T-cell (primary cell): ENCODE measurements at regions not wholly inside any gene's neighbourhood (a gene's known extent, or its start where the extent isn't known, plus 50 kb on each side); places are given as distances from the start of the nearest gene placed in this dataset.

Source experiments
- ATAC-seq, 4 experiments: fragments of 200-7000 bp in 3 of 4; fragments of 150-1000 bp in 1 of 4; cut with Tn5 transposase; replicated peaks in 1 of 4; 1 replicate in 3 of 4; 2 replicates in 1 of 4; pipeline ENCODE4 v1.10.0; 2021; ENCODE audit warnings: moderate library complexity in 3 of 4, mild to moderate bottlenecking in 2 of 4, moderate number of reproducible peaks in 1 of 4
- CTCF ChIA-PET, 2 donors: fragments of 300-600 bp; sonication (Branson Sonifier 250); formaldehyde crosslinking; loops; one replicate each; lab custom pipeline; 2022; ENCODE audit warnings: antibody characterized with exemption in 2 of 2; lab: Charles Lee
- POLR2A ChIA-PET, 2 donors: fragments of 300-600 bp; sonication (Branson Sonifier 250); formaldehyde crosslinking; loops; one replicate each; lab custom pipeline; 2022; ENCODE audit warnings: antibody characterized with exemption in 2 of 2; lab: Charles Lee
- DNase-seq, 35 experiments: peaks; one replicate each; pipeline versions ENCODE4 v3.0.0 to v3.0.0-alpha.2; 2013 to 2023
- H3K27ac ChIP-seq: one replicate; pipeline ENCODE4 v1.5.1; 2013; ENCODE audit warnings: low read length
- H3K27me3 ChIP-seq, 2 experiments: replicated peaks in 1 of 2; 1 replicate in 1 of 2; 2 replicates in 1 of 2; pipeline versions ENCODE4 v1.6.1 to v1.7.0; 2013; ENCODE audit warnings: low read length in 1 of 2, mixed read lengths in 1 of 2; ENCODE audit not compliant: control insufficient read depth in 2 of 2, insufficient read depth in 2 of 2; ENCODE audit errors: extremely low read depth in 1 of 2
- H3K36me3 ChIP-seq, 2 donors: 1 replicate in 1 of 2; 2 replicates in 1 of 2; pipeline versions ENCODE4 v1.6.1 to v1.7.0; 2013; ENCODE audit warnings: low read length in 1 of 2; ENCODE audit not compliant: control insufficient read depth in 2 of 2, insufficient read depth in 1 of 2; ENCODE audit errors: extremely low read depth in 1 of 2
- H3K4me1 ChIP-seq, 2 experiments: 1 replicate in 1 of 2; 2 replicates in 1 of 2; pipeline versions ENCODE4 v1.6.1 to v1.7.0; 2013; ENCODE audit warnings: low read length in 2 of 2, mixed read lengths in 1 of 2; ENCODE audit not compliant: insufficient read depth in 2 of 2, control insufficient read depth in 1 of 2; ENCODE audit errors: extremely low read depth in 1 of 2
- H3K4me3 ChIP-seq, 2 donors: 1 replicate in 1 of 2; 2 replicates in 1 of 2; pipeline versions ENCODE4 v1.5.1 to v1.7.0; 2013; ENCODE audit warnings: mild to moderate bottlenecking in 2 of 2, low read length in 1 of 2, moderate library complexity in 1 of 2; ENCODE audit not compliant: control insufficient read depth in 1 of 2; ENCODE audit errors: extremely low read depth in 1 of 2
- H3K9me3 ChIP-seq: 2 replicates; pipeline ENCODE4 v1.7.0; 2013
- H3K27ac Mint-ChIP-seq, 2 donors: one replicate each; pipeline ENCODE4 v1.8.0; 2020 to 2021; ENCODE audit warnings: mild to moderate bottlenecking in 2 of 2, mixed read lengths in 2 of 2
- H3K27me3 Mint-ChIP-seq, 2 donors: one replicate each; pipeline ENCODE4 v1.8.0; 2021 to 2022; ENCODE audit warnings: mixed read lengths in 2 of 2
- H3K36me3 Mint-ChIP-seq: one replicate; pipeline ENCODE4 v1.8.0; 2021; ENCODE audit warnings: mixed read lengths
- H3K4me1 Mint-ChIP-seq, 3 donors: one replicate each; pipeline ENCODE4 v1.8.0; 2020 to 2022; ENCODE audit warnings: mixed read lengths in 3 of 3, mild to moderate bottlenecking in 1 of 3
- H3K4me3 Mint-ChIP-seq, 3 donors: one replicate each; pipeline ENCODE4 v1.8.0; 2020 to 2022; ENCODE audit warnings: mild to moderate bottlenecking in 3 of 3, mixed read lengths in 3 of 3, moderate library complexity in 3 of 3
- H3K9me3 Mint-ChIP-seq, 3 donors: one replicate each; pipeline ENCODE4 v1.8.0; 2020 to 2022; ENCODE audit warnings: mixed read lengths in 3 of 3
- WGBS: methylation state at CpG from one replicate; pipeline ENCODE4 v1.1.5; 2013; ENCODE audit warnings: missing lambda C conversion rate; ENCODE audit not compliant: insufficient coverage; 5-methylcytosine and 5-hydroxymethylcytosine counted together

GRCh38 chr4:53906606-53907190 lies 157.7 kb downstream of the CHIC2 start:
- Histone ChIP-seq H3K36me3 (no peaks in the 10 kb centered on the region), H3K9me3 (no peaks in the 10 kb centered on the region), H3K4me1 (peaks cover 0 to 4% of the 10 kb centered on the region in 2 experiments), H3K27me3 (peaks cover 3 to 13% of the 10 kb centered on the region in 2 experiments), H3K4me3 (no peak overlapping the region), H3K27ac (no peak overlapping the region)
- ChIA-PET POLR2A (no interaction called here), CTCF (no interaction called here)
- Mint-ChIP-seq H3K9me3 (no peaks in the 10 kb centered on the region), H3K27me3 (peaks cover 55 to 58% of the 10 kb centered on the region in 2 donors), H3K4me3 (peak overlapping the region in 1 of 3 donors; percentile 47), H3K27ac (no peak overlapping the region), H3K36me3 (no peaks in the 10 kb centered on the region), H3K4me1 (peaks cover 13 to 17% (median 16%) of the 10 kb centered on the region in 3 donors)
- ATAC-seq (no peak), DNase-seq (no peak)
- WGBS, result no CpG with 5 or more reads among the region's 6 CpGs

- no peak for ATAC-seq
- H3K27ac ChIP-seq, result no peak overlapping the region
- no peaks in the 10 kb centered on the region for H3K9me3 ChIP-seq
- POLR2A ChIA-PET, result no interaction called here
- DNase-seq, result peak in 1 of 35 experiments; percentile 2
- H3K36me3 Mint-ChIP-seq, result no peaks in the 10 kb centered on the region
- CTCF ChIA-PET, result no interaction called here
- no peak overlapping the region for H3K27ac Mint-ChIP-seq
- H3K4me1 Mint-ChIP-seq, result peaks cover 13 to 17% (median 16%) of the 10 kb centered on the region in 3 donors
- peaks cover 0 to 4% of the 10 kb centered on the region in 2 experiments for H3K4me1 ChIP-seq
- H3K27me3 ChIP-seq, result peaks cover 3 to 13% of the 10 kb centered on the region in 2 experiments
- 44% methylated on average over 7 of the region's 11 CpGs for WGBS
- no peaks in the 10 kb centered on the region for H3K9me3 Mint-ChIP-seq
- H3K4me3 Mint-ChIP-seq, result peak overlapping the region; percentile 43 to 60 (median 47)
- H3K27me3 Mint-ChIP-seq, result peaks cover 58 to 63% of the 10 kb centered on the region in 2 donors
- H3K36me3 ChIP-seq, result no peaks in the 10 kb centered on the region
- peak overlapping the region; percentile 26 to 39 for H3K4me3 ChIP-seq
Observed at GRCh38 chr4:53905941-53906377, 158.4 kb downstream of the CHIC2 start.

- ATAC-seq, result no peak
Observed at GRCh38 chr4:53905276-53905940, 159.0 kb downstream of the CHIC2 start.

GRCh38 chr4:53902786-53903185 lies 161.6 kb downstream of the CHIC2 start:
- Mint-ChIP-seq H3K27me3 (peaks cover 55 to 58% of the 10 kb centered on the region in 2 donors), H3K27ac (no peak overlapping the region), H3K36me3 (no peaks in the 10 kb centered on the region), H3K9me3 (no peaks in the 10 kb centered on the region), H3K4me3 (no peak overlapping the region), H3K4me1 (peaks cover 4 to 11% (median 9%) of the 10 kb centered on the region in 3 donors)
- CTCF ChIA-PET, result no interaction called here
- peaks cover 0 to 4% of the 10 kb centered on the region in 2 experiments for H3K4me1 ChIP-seq
- POLR2A ChIA-PET, result no interaction called here
- ATAC-seq, result no peak
- no peak overlapping the region for H3K4me3 ChIP-seq
- no peak for DNase-seq
- no peak overlapping the region for H3K27ac ChIP-seq
- no peaks in the 10 kb centered on the region for H3K36me3 ChIP-seq
- H3K9me3 ChIP-seq, result no peaks in the 10 kb centered on the region
- H3K27me3 ChIP-seq, result peaks cover 3 to 11% of the 10 kb centered on the region in 2 experiments
- WGBS, result no CpG with 5 or more reads among the region's 2 CpGs

More at GRCh38 chr4:53905276-53905940, 159.0 kb downstream of the CHIC2 start:
- peaks cover 13 to 17% (median 16%) of the 10 kb centered on the region in 3 donors for H3K4me1 Mint-ChIP-seq
- no peak overlapping the region for H3K27ac Mint-ChIP-seq
- ChIA-PET CTCF (interaction anchor here in 1 of 2 donors (1.3 kb wide), 1 partner anchor 329 kb away, joined by 5 read pairs; no protein-coding TSS in a partner anchor), POLR2A (no interaction called here)
- peaks cover 3 to 13% of the 10 kb centered on the region in 2 experiments for H3K27me3 ChIP-seq
- H3K9me3 ChIP-seq, result no peaks in the 10 kb centered on the region
- no peaks in the 10 kb centered on the region for H3K36me3 Mint-ChIP-seq
- H3K36me3 ChIP-seq, result no peaks in the 10 kb centered on the region
- H3K27me3 Mint-ChIP-seq, result peaks cover 63 to 66% of the 10 kb centered on the region in 2 donors
- peaks cover 0 to 4% of the 10 kb centered on the region in 2 experiments for H3K4me1 ChIP-seq
- peak overlapping the region in 1 of 3 donors; percentile 47 for H3K4me3 Mint-ChIP-seq
- no peak overlapping the region for H3K27ac ChIP-seq
- no peak overlapping the region for H3K4me3 ChIP-seq
- WGBS, result 77% methylated on average over 3 of the region's 7 CpGs
- no peak for DNase-seq
- H3K9me3 Mint-ChIP-seq, result no peaks in the 10 kb centered on the region

GRCh38 chr4:53900271-53900649 lies 164.1 kb downstream of the CHIC2 start:
- CTCF ChIA-PET, result no interaction called here
- no peak for DNase-seq
- ATAC-seq, result no peak
- no CpG with 5 or more reads among the region's 3 CpGs for WGBS
- H3K4me1 ChIP-seq, result no peaks in the 10 kb centered on the region
- no peaks in the 10 kb centered on the region for H3K36me3 ChIP-seq
- H3K9me3 ChIP-seq, result no peaks in the 10 kb centered on the region
- H3K27ac ChIP-seq, result no peak overlapping the region
- Mint-ChIP-seq H3K27me3 (peaks cover 43 to 49% of the 10 kb centered on the region in 2 donors), H3K36me3 (no peaks in the 10 kb centered on the region), H3K4me3 (no peak overlapping the region), H3K9me3 (no peaks in the 10 kb centered on the region), H3K4me1 (no peaks in the 10 kb centered on the region), H3K27ac (no peak overlapping the region)
- POLR2A ChIA-PET, result no interaction called here
- H3K4me3 ChIP-seq, result no peak overlapping the region
- H3K27me3 ChIP-seq, result peaks cover 0 to 6% of the 10 kb centered on the region in 2 experiments

- ChIA-PET POLR2A (no interaction called here), CTCF (no interaction called here)
- H3K4me1 Mint-ChIP-seq, result no peaks in the 10 kb centered on the region
- DNase-seq (no peak), ATAC-seq (no peak)
- no peaks in the 10 kb centered on the region for H3K4me1 ChIP-seq
- no peaks in the 10 kb centered on the region for H3K9me3 Mint-ChIP-seq
- peaks cover 0 to 6% of the 10 kb centered on the region in 2 experiments for H3K27me3 ChIP-seq
- WGBS, result 67% methylated on average over 5 of the region's 9 CpGs
- peaks cover 39 to 46% of the 10 kb centered on the region in 2 donors for H3K27me3 Mint-ChIP-seq
- no peak overlapping the region for H3K27ac ChIP-seq
- no peak overlapping the region for H3K4me3 Mint-ChIP-seq
- no peak overlapping the region for H3K27ac Mint-ChIP-seq
- no peak overlapping the region for H3K4me3 ChIP-seq
- no peaks in the 10 kb centered on the region for H3K9me3 ChIP-seq
- no peaks in the 10 kb centered on the region for H3K36me3 ChIP-seq
- H3K36me3 Mint-ChIP-seq, result no peaks in the 10 kb centered on the region
Observed at GRCh38 chr4:53899586-53900270, 164.7 kb downstream of the CHIC2 start.
